ENCODE measurements at regions not wholly inside any gene's neighbourhood (a gene's known extent, or its start where the extent isn't known, plus 50 kb on each side); places are given as distances from the start of the nearest gene placed in this dataset.
"Not testable (repeated sequence)": the region's sequence is repeated elsewhere in the genome, so short reads cannot be mapped to it uniquely, and the experiment has no call there.

DNA sequence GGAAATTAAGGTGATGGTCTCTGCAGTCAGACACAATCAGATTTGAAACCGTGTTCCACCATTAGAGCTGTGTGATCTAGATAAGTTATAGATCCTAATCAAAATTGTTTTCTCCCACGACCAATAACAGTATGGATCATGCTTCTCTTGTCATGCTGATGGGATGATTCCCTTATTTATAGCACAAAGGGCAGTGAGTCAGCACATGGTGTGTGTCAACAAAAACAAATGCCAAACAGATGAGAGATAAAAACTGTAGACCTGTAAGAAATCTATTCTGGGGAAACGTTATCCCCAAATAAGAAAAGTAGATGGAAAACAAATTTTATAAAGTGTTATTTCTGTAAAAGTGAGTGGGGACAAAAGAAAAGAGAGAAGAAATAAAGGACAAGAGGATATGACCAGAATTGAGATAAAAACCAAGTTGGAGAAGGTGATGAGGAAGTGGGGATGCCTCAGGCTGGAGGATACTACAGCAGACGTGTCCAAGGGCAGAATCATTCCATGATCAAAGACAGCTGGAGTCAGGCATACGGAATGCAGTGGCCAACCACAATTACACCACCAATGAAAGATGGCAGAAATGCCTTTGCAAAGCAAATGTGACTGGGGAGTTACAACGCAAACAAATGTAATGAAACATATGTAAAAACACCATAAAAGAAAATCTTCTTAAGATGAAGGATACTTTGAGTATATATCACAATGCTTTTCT lies 377.8 kb upstream of the PRKX start:
- no peak for DNase-seq (ENCODE audit: low read depth)

DNA sequence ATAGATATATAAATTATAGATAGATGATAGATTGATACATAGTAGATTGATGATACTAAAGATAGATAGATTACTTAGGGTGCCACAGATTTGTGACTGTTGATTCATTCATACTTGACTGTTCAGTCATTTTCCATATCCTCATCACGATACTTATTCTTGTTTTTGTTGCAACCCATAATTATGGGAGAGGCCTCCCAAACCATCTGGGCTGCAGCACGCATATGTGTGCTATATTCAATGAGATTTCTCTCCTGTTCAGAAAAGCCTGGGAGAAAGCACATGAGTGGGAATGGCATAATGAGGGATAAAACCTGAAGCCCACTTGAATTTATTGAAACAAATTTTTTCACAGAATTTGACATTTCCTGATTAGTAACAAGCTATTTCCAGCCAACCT lies 346.4 kb upstream of the PRKX start:
- no peak for DNase-seq (ENCODE audit: low read depth)

- no peak for DNase-seq (ENCODE audit: low read depth)
These were observed 330.5 kb upstream of the PRKX start for GRCh38 chrX:4043951-4044350.

- DNase-seq (ENCODE audit: low read depth), result no peak
These were observed 322.4 kb upstream of the PRKX start for GRCh38 chrX:4035874-4036273.

DNA sequence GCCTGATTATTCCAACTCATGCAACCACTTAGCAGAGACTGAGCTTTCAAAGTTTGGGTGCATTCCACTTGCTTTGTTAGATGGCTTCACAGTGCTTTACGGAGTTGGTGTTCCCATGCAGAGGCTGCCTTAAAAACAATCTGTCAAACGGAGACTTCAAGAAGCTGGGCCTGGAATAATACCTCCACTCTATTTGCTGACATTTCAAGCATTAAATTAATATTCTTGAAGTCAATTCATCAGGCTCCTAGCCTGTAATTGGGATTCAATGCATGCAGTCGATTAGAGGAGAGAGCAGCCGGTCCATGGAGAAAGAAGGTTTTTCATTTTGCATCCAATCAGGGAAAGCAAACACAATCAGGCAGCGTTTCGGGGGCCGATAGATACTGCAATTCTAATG lies 314.7 kb upstream of the PRKX start:
- no peak for DNase-seq (ENCODE audit: low read depth)

GRCh38 chrX:4005281-4005680 lies 291.8 kb upstream of the PRKX start:
- DNase-seq (ENCODE audit: low read depth), result no peak

- DNase-seq (ENCODE audit: low read depth), result no peak
These were observed 291.4 kb upstream of the PRKX start for GRCh38 chrX:4004822-4005221.

- no peak for DNase-seq (ENCODE audit: low read depth)
These were observed 280.9 kb upstream of the PRKX start for GRCh38 chrX:3994315-3994714.

DNA sequence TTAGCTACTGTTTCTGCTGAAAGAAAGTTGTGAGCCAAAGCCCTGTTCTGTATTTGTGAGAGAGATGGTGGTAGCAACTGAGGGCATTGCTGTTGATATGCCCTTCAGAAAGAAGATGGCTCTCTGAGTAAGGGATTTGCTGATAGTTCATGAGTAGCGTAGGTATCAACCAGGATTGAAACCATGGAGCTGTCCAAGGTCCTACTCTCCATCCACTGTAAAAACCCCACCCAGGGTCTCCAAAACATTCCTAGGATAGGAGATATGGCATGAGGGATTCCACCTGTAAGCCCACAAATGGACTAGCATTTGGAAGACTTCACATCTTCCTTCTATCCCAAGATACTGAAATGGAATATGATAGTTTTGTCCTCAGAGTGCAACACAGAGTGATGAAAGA lies 277.1 kb upstream of the PRKX start:
- DNase-seq (ENCODE audit: low read depth), result no peak

DNA sequence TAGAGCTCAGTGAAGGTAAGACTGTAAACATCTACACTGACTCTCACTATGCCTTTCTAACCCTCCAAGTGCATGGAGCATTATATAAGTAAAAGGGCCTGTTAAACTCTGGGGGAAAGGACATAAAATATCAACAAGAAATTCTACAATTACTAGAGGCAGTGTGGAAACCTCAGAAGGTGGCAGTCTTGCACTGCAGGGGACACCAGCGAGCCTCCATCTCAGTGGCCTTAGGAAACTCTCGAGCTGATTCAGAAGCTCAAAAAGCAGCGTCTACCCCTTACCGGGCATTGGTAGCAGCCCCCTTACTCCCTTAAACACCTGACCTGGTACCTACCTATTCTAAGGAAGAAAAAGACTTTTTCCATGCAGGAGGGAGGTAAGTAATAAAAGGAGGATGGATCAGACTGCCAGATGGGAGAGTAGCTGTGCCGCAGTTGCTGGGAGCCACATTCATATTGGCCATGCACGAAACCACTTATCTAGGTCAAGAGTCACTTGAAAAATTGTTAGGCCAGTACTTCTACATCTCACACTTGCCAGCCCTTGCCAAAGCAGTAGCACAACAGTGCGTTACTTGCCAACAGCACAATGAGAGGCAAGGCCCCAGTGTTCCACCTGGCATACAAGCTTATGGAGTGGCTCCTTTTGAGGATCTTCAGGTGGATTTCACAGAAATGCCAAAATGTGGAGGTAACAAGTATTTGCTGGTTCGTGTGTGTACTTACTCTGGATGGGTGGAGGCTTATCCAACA lies 258.8 kb upstream of the PRKX start:
- DNase-seq (ENCODE audit: low read depth), result not testable (repeated sequence)

GRCh38 chrX:3968749-3969148 lies 255.3 kb upstream of the PRKX start:
- no peak for DNase-seq (ENCODE audit: low read depth)

DNA sequence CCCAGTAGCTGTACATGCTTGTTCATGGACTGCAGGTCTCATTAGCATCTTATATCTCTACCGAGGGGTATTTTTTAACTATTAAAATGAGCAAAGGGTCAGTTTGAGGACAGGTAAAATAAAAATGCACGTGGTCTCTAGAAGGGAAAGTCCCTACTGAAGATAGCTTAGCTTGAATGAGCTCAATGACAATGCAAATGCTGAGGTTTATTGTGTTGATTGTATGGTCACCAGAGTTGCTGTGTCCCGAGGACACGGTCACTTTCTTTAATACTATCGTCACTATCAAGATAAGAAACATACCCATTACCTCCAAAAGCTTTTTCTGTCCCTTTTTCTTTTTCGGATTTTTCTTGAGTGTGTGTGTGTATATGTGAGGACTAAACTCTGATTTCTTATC lies 250.5 kb upstream of the PRKX start:
- no peak for DNase-seq (ENCODE audit: low read depth)

GRCh38 chrX:3962511-3963311 lies 249.3 kb upstream of the PRKX start:
- DNase-seq (ENCODE audit: low read depth), result no peak

GRCh38 chrX:3960952-3961351 lies 247.5 kb upstream of the PRKX start:
- no peak for DNase-seq (ENCODE audit: low read depth)

DNA sequence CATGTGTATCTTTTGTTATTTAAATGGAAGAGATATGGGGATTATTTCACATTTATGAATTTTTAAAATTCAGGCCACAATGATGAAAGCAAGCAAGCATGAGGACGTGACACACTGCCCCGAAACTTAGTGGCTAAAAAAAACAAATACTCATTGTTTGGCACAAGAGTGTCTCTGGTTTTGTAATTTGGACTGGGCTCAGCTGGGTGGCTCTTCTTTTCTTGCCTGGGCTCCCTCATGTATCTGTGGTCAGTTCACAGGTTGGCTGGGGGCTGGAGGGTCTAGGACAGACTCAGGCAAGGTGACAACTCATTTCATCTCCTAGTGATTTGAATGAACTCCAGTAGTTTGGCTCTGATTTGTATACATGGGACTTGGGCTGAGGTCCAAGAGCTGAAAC lies 238.4 kb upstream of the PRKX start:
- no peak for DNase-seq (ENCODE audit: low read depth)

DNA sequence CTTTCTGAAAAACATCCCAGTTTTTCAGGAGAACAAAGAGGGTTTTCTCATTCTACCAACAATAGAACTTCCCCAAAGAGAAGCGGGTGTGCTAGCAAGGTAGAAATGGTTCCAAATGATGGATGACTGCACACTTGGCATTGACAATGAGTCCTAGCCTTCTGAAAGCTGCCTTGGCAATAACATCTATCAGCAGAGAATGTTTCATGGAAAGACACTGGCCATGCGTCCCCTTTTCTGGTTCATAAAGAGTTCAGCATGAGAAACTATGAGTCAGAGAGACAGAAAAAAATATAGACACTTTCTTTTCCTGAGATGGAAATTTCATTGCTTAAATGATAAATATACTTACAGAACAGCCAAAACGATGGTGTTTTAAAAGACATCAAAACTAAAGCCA lies 236.9 kb upstream of the PRKX start:
- DNase-seq (ENCODE audit: low read depth), result no peak

GRCh38 chrX:3943965-3944364 lies 230.5 kb upstream of the PRKX start:
- no peak for DNase-seq (ENCODE audit: low read depth)

DNA sequence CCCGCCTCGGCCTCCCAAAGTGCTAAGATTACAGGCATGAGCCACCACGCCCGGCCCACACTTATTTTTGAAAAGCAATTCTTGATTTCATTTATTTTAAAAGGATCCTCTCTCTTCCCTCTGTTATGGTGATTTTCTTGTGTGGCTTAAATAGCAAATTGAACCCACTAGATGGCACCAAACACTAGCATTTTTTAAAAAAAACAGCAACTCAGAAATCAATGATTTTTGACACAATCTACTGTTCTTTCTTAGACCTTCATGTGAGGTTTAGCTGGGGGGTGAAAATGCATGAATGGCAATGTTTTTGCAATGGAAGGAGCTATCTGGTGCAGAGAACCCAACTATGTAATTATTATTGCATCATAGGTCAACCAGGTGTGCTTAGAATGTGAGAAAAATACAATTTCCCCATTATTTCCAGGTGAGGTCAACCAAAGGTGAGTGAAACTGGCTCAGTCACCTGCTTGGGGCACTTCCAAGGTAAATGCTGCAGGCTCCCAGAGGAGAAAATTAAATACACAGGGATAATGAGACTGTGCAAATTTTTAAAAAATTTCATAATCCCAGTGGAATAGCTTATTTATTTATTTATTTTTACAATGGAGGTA lies 226.7 kb upstream of the PRKX start:
- no peak for DNase-seq (ENCODE audit: low read depth)

DNA sequence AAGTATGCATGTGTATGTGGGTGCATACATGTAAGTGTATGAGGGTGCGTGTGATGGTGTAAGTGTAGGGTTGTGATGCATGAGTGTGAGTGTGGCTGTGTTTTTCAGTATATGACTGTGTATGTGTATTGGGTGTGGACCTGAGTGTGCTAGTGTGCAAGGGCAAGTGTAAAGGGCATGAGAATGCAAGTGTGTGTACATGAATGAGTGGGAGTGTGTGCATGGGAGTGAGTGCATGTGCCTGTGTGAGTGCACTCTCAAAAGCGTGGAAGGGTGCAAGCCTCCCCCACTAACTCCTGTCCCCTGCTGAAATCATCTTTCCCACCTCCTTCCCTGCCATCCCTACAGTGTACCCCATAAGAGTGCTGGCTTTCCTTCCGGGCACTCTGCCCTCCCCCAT lies 225.1 kb upstream of the PRKX start:
- no peak for DNase-seq (ENCODE audit: low read depth)

GRCh38 chrX:3935196-3935595 lies 221.7 kb upstream of the PRKX start:
- not testable (repeated sequence) for DNase-seq (ENCODE audit: low read depth)

DNA sequence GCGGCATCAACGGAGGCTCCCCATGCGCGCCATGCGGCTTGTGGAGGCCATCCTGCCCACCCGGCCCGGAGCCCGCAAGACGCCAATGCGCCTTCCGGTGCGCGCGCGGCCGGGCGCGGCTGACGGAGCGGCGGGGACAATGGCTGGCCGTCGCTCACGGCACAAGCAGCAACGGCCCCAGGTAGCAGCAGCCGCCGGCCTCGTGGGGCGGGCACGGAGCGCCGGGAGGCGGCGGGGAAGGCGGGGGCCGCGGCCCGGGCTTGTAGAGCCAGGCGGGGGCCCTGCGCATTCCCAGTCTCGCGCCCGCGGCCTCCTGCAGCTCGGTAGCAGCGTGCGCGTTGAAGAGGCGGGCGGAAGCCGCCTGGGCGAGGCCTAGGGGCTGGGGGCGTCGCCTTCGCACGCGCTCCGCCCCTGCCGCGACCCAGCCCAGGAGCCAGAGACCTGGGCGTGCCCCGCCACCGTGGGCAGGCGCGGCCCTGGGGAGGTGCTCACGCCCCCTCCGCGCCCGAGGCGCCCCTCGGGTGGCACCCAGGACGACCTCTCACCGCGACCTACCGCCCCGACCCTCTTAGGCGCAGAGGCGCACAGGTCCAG lies 207.1 kb upstream of the PRKX start:
- not testable (repeated sequence) for DNase-seq (ENCODE audit: low read depth)

All from activated T-cell treated with anti-CD3 and anti-CD28 coated beads for 24 hours (primary cell).